ENCODE measurements at regions not wholly inside any gene's neighbourhood (a gene's known extent, or its start where the extent isn't known, plus 50 kb on each side); places are given as distances from the start of the nearest gene placed in this dataset.

DNA sequence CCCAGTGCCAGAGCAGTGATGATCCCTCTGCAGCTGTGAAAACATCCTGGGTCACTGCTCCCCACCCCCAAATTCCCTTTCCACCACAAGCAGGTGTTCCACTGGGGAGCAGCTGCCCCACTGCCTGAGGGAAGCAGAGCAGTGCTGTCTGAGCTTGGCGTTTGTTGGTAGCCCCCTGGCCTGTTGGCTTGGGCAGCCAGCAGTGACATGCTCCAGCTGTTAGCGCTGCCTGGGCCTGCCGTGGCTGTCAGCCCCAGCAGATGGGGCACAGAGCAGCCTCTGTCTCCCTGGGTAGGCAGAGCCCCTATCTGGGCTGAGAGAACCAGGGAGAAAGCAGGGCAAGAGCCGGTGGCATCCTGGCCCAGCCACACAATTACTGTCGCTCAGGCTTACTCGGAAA, 247.7 kb downstream of the GLI2 start:
- peak; percentile 30 for DNase-seq

DNA sequence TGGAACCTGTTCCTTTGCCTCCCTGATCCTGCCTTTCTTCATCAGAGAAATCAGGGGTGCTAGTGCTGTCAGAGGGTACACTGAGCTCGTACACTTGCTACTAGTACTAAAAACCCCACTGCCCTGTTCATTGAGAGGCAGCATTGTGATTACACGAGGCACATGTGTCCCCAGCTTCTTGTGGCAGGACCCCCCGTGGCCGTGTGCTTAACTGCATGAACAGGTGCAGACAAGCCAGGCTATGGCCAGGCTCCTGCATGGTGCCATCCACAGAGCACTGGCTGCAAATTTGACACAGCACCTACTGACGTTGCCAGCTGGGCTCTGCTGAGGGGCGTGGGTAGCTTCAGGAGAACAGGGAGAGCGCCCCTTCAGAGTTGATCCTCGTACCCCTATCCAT, 248.4 kb downstream of the GLI2 start:
- DNase-seq: no peak

DNA sequence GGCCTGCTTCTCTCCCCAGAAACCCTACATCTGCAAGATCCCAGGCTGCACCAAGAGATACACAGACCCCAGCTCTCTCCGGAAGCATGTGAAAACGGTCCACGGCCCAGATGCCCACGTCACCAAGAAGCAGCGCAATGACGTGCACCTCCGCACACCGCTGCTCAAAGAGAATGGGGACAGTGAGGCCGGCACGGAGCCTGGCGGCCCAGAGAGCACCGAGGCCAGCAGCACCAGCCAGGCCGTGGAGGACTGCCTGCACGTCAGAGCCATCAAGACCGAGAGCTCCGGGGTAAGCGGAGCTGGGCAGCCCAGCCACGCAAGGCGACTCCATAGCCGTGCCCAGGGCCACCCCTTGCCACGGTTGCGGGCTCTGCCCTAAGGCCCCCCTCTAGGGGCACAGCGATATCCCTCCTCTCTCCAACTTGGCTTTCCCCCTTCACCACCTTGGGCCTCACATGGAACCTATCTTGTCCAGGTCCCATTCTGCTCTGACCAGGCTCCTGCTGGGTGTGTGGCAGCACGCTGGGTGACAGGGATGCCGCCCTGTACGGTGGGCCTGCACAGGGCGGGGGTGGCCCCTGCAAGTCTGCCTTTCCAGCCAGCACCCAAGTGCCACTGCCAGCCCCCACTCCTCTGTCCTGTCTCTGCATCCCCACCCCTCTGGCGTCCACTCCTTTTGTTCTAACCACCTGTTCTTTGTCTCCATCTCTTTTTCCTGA, 248.9 kb downstream of the GLI2 start:
- no peak for DNase-seq

DNA sequence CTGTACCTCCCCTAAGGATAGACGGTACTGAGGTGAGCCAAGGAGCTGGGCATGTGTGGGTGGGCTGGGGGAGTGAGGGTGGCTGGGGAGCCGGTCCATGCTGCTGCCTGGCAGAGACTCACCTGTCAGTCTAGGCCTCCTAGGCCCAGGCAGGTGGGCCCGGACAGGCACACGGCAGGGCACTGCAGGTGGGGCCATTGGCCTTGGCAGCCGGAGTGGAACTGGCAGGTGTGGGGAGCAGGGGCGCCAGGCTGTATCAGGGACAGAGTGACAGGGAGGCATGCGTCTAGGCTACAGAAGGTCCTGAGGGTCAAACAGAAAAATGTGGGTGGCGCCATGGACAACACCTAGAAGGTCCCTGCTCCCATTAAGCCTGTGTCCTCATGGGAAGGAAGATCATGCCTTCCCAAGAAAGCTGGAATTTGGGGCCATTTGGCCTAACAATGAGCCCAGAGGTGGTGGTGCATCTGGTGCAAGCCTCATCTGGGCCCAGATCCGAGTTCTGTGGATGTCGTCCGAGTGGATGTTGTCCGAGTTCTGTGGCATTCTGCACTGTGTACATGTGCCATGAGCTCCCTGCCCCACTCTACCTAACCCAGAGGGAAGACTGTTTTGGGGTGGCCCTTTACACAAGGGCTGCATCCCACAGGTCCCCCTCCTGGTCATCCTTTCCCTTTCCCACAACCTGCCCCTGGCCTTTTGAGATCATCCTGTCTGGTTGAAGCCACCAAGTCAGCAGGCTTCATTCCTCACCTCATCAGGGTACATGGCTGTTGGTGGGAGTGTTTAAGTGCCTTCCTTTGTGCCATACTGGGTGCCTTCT, 249.7 kb downstream of the GLI2 start:
- DNase-seq: no peak

DNA sequence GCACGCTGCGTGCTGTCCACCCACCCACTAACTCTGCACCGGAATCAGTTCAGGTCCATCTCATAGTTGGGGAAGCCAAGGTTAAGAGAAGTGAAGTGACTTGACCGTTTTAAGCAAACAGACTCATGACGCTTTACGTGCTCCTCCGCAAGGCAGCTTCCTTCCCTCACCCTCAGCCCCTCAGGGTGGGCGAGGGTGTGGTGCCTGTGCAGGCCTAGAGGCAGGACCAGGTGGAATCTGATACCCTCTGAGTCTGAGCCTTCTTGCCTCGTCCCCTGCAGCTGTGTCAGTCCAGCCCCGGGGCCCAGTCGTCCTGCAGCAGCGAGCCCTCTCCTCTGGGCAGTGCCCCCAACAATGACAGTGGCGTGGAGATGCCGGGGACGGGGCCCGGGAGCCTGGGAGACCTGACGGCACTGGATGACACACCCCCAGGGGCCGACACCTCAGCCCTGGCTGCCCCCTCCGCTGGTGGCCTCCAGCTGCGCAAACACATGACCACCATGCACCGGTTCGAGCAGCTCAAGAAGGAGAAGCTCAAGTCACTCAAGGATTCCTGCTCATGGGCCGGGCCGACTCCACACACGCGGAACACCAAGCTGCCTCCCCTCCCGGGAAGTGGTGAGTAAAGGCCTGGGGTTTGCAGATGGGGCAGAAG, 250.5 kb downstream of the GLI2 start:
- no peak for DNase-seq

DNA sequence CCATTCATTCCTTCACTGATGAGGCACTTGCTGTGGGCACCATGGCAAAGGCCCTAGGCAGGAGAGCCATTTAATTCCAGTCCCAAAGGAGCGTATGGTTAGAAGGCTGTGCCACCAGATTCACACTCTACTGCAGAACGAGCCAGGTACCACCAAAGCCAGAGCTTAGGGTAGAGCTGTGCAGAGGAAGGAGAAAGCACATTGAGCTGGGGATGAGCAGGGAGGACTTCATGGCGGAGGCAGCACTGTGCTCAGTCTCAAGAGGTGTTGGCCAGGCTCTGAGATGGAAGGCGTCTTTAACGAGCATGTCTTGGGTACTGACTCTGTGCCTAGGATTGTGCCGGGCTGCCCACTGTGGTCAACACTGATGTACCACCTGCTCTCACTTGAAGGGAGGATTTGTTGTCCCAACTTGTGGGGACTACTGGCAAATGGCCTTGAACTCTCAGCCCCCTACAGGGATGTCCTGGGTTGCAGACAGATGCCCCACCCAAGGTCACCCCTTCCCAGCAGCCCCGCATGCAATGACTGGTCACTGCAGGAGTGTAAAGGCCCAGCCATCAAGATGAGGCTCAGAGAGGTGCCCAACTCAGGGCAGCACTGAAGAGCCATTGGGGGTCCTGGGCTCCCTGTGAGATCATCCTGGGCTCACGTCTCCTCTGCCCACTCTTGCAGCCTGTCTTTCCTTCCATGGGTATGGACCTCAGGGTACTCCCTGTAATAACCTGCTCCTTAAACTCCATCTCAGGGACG, 251.4 kb downstream of the GLI2 start:
- DNase-seq: no peak

DNA sequence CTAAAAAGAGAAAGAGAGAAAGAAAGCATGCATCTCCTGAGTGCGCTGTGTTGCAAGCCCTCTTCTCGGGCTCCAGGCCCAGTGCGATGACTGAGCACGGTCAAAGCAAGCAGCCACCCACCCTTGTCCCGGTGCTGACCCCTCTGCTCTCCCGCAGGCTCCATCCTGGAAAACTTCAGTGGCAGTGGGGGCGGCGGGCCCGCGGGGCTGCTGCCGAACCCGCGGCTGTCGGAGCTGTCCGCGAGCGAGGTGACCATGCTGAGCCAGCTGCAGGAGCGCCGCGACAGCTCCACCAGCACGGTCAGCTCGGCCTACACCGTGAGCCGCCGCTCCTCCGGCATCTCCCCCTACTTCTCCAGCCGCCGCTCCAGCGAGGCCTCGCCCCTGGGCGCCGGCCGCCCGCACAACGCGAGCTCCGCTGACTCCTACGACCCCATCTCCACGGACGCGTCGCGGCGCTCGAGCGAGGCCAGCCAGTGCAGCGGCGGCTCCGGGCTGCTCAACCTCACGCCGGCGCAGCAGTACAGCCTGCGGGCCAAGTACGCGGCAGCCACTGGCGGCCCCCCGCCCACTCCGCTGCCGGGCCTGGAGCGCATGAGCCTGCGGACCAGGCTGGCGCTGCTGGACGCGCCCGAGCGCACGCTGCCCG, 252.5 kb downstream of the GLI2 start:
- no peak for DNase-seq

DNA sequence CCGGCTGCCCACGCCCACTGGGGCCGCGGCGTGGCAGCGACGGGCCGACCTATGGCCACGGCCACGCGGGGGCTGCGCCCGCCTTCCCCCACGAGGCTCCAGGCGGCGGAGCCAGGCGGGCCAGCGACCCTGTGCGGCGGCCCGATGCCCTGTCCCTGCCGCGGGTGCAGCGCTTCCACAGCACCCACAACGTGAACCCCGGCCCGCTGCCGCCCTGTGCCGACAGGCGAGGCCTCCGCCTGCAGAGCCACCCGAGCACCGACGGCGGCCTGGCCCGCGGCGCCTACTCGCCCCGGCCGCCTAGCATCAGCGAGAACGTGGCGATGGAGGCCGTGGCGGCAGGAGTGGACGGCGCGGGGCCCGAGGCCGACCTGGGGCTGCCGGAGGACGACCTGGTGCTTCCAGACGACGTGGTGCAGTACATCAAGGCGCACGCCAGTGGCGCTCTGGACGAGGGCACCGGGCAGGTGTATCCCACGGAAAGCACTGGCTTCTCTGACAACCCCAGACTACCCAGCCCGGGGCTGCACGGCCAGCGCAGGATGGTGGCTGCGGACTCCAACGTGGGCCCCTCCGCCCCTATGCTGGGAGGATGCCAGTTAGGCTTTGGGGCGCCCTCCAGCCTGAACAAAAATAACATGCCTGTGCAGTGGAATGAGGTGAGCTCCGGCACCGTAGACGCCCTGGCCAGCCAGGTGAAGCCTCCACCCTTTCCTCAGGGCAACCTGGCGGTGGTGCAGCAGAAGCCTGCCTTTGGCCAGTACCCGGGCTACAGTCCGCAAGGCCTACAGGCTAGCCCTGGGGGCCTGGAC, 253.2 kb downstream of the GLI2 start:
- no peak for DNase-seq

DNA sequence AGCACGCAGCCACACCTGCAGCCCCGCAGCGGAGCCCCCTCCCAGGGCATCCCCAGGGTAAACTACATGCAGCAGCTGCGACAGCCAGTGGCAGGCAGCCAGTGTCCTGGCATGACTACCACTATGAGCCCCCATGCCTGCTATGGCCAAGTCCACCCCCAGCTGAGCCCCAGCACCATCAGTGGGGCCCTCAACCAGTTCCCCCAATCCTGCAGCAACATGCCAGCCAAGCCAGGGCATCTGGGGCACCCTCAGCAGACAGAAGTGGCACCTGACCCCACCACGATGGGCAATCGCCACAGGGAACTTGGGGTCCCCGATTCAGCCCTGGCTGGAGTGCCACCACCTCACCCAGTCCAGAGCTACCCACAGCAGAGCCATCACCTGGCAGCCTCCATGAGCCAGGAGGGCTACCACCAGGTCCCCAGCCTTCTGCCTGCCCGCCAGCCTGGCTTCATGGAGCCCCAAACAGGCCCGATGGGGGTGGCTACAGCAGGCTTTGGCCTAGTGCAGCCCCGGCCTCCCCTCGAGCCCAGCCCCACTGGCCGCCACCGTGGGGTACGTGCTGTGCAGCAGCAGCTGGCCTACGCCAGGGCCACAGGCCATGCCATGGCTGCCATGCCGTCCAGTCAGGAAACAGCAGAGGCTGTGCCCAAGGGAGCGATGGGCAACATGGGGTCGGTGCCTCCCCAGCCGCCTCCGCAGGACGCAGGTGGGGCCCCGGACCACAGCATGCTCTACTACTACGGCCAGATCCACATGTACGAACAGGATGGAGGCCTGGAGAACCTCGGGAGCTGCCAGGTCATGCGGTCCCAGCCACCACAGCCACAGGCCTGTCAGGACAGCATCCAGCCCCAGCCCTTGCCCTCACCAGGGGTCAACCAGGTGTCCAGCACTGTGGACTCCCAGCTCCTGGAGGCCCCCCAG, 254.1 kb downstream of the GLI2 start:
- no peak for DNase-seq

DNA sequence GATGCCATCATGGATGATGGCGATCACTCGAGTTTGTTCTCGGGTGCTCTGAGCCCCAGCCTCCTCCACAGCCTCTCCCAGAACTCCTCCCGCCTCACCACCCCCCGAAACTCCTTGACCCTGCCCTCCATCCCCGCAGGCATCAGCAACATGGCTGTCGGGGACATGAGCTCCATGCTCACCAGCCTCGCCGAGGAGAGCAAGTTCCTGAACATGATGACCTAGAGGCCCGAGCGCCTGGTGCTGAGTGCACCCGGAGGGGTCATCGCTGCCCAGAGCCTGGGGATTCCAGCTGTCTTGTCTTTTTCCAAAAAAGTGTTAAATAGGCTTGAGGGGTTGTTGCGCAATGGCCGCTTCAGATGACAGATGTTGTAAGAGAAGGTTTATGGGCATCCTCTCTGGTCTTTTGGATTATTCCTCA, 254.8 kb downstream of the GLI2 start:
- no peak for DNase-seq

DNA sequence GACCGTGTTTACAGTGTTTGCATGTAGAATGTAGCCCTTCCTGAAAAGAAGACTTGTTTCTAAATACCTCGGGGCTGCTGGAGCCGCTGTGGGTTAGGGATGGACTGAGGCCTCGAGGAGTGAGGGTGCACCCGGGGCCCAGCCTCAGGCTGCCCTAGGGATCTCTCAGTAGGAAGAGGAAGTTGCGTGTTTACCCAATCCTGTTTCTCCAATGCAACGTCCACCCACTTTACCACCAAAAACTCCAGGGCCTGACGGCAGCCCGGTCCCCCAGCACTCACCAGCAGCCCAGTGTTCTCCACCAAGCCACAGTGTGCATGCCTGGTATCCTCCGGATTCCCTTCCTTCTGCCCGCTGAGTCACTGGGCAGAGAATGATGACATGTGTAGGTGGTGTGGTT, 255.8 kb downstream of the GLI2 start:
- DNase-seq: no peak

DNA sequence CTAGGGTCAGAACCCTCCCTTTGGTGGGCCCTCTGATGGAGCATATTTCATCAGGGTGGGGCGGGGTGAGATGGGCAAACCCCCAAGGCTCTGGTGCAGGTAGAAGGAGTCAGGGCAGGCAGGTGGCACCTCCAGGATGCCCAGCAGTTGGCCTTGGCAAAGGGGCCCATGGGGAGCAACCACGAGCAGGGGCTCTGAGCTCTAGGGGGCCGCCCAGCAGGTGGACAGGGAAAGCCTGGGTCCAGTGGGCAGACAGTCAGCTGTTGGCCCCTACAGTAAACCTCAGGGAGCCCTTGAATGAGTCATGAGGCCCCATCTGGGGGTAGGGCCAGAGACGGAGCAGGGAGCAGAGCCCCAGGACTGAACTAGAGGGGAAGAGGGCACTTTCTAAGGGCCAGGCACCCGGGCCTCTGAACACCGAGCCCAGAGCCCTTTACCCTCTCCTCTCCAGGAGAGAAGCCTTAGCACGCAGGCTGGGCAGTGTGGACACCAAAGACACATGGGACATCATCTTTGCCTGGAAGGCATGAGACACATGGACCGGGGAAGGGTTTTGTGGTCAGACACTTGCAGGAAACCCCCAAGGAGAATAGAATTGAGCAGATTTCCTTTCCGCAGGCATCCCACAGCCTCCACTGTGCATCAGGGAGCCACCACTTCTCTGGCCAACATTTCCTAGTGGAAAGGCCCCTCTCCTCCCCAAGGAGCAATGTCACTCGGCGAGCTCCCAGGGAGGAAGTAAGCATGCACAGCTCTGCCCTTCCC, 257.3 kb downstream of the GLI2 start:
- no peak for DNase-seq

DNA sequence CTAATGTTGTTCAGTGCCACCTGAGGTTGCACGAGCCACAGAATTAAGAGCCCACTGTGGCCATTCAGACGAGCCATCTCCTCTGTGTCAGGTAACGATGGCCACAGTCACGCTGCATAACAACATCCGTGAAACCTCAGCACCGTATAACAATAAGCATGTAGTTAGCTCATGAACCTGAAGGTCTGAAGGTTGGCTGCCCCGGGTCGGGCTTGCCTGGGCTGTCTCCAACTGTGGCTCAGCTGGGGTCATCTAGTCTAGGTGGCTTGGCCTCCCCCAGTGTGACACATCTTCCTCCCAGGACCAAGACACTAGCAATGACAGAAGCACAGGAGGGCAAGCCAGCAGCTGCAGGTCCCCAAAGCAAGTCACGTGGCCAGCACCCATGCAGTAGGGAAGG, 258.0 kb downstream of the GLI2 start:
- no peak for DNase-seq

DNA sequence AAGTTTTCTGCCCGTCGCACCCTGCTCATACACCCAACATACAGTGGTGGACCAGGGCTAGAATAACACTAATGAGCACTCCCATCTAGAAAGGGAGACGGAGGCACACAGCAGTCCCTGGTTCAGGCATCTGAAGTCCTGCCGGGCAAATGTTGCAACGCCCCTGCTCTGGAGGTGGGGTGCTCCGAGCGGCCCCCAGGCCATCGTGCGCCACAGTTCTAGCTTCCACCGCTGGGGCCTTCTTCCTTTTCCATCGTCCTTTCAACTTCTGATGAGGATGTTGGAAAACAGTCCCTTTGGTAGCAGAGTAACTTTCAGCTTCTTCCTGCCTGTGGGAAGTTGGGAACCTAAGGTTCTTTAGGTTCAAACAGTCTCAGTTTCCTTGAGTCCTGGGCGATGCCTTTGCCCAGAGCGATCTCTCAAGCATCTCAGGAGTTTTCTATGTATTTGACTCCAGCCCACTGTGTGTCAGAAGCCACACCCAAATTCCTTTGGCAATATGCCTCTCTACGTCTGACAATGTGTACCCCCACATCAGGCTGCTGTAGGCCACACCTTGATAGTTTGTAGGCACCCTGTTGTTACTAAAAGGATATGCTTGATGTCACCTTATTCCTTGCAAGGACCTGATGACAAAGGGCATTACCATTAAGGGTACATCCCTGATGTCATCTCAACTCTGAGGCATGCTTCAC, 258.8 kb downstream of the GLI2 start:
- DNase-seq: no peak

DNA sequence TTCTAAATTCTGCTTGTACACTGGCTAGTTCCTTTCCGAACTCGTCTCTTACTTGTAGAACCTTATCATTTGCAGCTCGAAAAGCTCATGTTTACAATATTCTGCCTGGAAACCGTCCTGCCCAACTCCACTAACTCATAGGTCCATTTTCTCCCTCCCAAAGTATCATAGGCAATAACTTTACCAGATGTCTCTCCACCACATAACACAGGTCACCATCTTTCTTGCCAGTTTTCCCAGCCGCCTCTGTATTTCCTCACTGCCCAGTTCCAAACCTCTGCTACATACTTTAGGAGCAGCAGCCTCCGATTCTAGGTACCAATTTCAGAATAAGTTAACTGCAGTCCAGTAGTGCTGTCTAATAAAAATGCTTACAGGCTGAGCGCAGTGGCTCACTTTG, 259.5 kb downstream of the GLI2 start:
- no peak for DNase-seq

DNA sequence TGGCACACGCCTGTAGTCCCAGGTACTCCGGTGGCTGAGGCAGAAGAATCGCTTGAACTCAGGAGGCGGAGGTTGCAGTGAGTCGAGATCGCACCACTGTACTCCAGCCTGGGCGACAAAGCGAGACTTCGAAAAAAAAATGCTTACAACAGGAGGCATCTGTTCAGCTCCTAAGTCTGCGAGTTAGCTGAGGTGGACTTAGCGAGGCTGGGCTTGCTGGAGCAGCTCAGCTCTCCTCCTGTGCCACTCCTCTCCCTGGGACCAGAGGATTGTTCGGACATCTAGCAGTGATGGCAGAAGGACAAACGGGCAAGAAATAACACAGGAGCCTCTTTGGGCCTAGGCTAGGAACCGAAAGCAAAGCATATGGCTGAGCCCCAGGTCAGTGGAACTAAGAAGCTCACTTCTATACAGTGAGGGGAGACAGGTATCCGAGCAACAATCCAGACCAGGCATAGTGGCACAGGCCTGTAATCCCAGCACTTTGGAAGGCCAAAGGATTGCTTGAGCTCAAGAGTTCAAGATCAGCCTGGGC, 260.1 kb downstream of the GLI2 start:
- no peak for DNase-seq

DNA sequence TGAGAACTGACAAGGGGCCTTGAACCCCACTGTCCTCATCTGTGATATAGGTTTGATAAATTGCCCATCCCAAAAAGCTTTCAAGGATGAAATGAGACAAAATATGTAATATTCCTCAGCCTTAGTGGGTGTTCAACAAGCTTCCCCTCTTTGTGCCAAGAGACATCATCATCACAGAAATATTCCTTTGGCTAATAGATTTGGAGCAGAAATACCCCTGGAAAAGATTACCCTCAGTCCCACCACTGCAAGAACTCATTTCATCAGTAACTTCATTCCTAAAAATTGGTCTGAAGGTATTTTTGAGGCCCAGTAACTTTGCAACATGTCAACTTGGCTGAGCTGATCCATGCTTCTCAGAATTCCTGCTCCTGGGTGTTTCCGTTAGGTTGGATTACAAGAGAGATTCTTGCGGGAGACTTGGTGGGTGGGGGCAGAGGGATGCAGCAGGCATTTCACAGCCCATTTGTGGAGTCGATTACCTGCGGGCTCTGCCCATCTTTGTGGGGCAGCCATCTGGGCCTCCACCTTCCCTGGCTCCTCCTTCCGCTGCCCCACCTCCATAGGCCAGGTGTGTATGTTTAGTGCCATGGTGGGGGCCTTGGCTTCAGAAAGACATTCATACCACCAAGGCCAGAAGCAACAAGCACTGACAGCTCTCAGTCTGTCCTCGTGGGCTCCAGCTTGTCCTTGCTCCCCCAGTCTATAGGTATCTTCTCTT, 263.9 kb downstream of the GLI2 start:
- DNase-seq: no peak

DNA sequence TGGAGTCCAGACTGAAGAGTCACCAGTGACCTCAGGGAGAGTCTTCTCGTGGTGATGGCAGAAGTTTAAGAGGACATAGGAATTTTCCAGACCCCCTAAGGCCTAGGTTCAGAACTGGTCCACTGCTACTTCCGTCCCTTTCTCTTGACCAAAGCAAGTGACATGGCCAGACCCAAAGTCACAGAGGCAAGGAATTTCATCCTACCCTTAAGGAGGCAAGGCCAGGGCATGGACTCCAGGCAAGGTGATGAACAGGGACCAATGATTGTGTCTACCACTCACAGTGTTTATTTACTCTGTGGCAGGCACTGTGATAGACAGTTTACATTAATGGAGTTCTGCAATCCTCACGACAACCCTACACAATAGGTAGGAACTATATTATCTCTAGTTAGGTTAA, 265.1 kb downstream of the GLI2 start:
- DNase-seq: no peak

Data from DMS79 treated with DMSO at 0.1 percent for 48 hours (cell line).